ENCODE measurements at regions not wholly inside any gene's neighbourhood (a gene's known extent, or its start where the extent isn't known, plus 50 kb on each side); places are given as distances from the start of the nearest gene placed in this dataset.
A peak's percentile ranks its signal among the peaks of the same experiment; 100 is the strongest.
"Not testable (repeated sequence)": the region's sequence is repeated elsewhere in the genome, so short reads cannot be mapped to it uniquely, and the experiment has no call there.

GRCh38 chr22:22753526-22754267 lies 109.3 kb downstream of the GGTLC2 start:
- DNase-seq (ENCODE audit: low read depth, low spot score), result peak; percentile 51

GRCh38 chr22:22754268-22754657 lies 109.8 kb downstream of the GGTLC2 start:
- DNase-seq (ENCODE audit: low read depth, low spot score), result no peak
- H3K4me3 ChIP-seq (ENCODE audit: low read length), result no peak overlapping the region

More at GRCh38 chr22:22753526-22754267, 109.3 kb downstream of the GGTLC2 start:
- H3K4me3 ChIP-seq (ENCODE audit: low read length), result no peak overlapping the region

GRCh38 chr22:22754961-22755777 lies 110.8 kb downstream of the GGTLC2 start:
- no peak overlapping the region for H3K4me3 ChIP-seq (ENCODE audit: low read length)
- DNase-seq (ENCODE audit: low read depth, low spot score), result no peak

GRCh38 chr22:22755778-22756100 lies 111.3 kb downstream of the GGTLC2 start:
- DNase-seq (ENCODE audit: low read depth, low spot score), result no peak
- no peak overlapping the region for H3K4me3 ChIP-seq (ENCODE audit: low read length)

GRCh38 chr22:22756109-22756508 lies 111.7 kb downstream of the GGTLC2 start:
- no peak overlapping the region for H3K4me3 ChIP-seq (ENCODE audit: low read length)
- no peak for DNase-seq (ENCODE audit: low read depth, low spot score)

- not testable (repeated sequence) for DNase-seq (ENCODE audit: low read depth, low spot score); H3K4me3 ChIP-seq (ENCODE audit: low read length)
Measured at GRCh38 chr22:22756551-22757201, 112.3 kb downstream of the GGTLC2 start.

GRCh38 chr22:22758101-22758807 lies 113.8 kb downstream of the GGTLC2 start:
- not testable (repeated sequence) for H3K4me3 ChIP-seq (ENCODE audit: low read length); DNase-seq (ENCODE audit: low read depth, low spot score)

- H3K4me3 ChIP-seq (ENCODE audit: low read length), result no peak overlapping the region
- DNase-seq (ENCODE audit: low read depth, low spot score), result no peak
Measured at GRCh38 chr22:22759371-22759770, 115.0 kb downstream of the GGTLC2 start.

GRCh38 chr22:22759889-22760546 lies 115.6 kb downstream of the GGTLC2 start:
- no peak for DNase-seq (ENCODE audit: low read depth, low spot score)
- no peak overlapping the region for H3K4me3 ChIP-seq (ENCODE audit: low read length)

- no peak for DNase-seq (ENCODE audit: low read depth, low spot score)
- H3K4me3 ChIP-seq (ENCODE audit: low read length), result no peak overlapping the region
Measured at GRCh38 chr22:22761606-22761962, 117.2 kb downstream of the GGTLC2 start.

GRCh38 chr22:22761963-22762772 lies 117.8 kb downstream of the GGTLC2 start:
- no peak for DNase-seq (ENCODE audit: low read depth, low spot score)
- H3K4me3 ChIP-seq (ENCODE audit: low read length), result no peak overlapping the region

- DNase-seq (ENCODE audit: low read depth, low spot score), result no peak
- H3K4me3 ChIP-seq (ENCODE audit: low read length), result no peak overlapping the region
Measured at GRCh38 chr22:22763512-22763911, 119.1 kb downstream of the GGTLC2 start.

- no peak overlapping the region for H3K4me3 ChIP-seq (ENCODE audit: low read length)
- DNase-seq (ENCODE audit: low read depth, low spot score), result no peak
Measured at GRCh38 chr22:22764085-22764484, 119.7 kb downstream of the GGTLC2 start.

GRCh38 chr22:22767876-22768602 lies 119.6 kb upstream of the IGLL5 start:
- H3K4me3 ChIP-seq (ENCODE audit: low read length), result no peak overlapping the region
- no peak for DNase-seq (ENCODE audit: low read depth, low spot score)

GRCh38 chr22:22768885-22769284 lies 118.7 kb upstream of the IGLL5 start:
- no peak for DNase-seq (ENCODE audit: low read depth, low spot score)

GRCh38 chr22:22769434-22770279 lies 118.0 kb upstream of the IGLL5 start:
- no peak overlapping the region for H3K4me3 ChIP-seq (ENCODE audit: low read length)
- DNase-seq (ENCODE audit: low read depth, low spot score), result no peak

More at GRCh38 chr22:22768885-22769284, 118.7 kb upstream of the IGLL5 start:
- H3K4me3 ChIP-seq (ENCODE audit: low read length), result no peak overlapping the region
